Sigmoid colon (tissue), 4 donors: ENCODE measurements at regions not wholly inside any gene's neighbourhood (a gene's known extent, or its start where the extent isn't known, plus 50 kb on each side); places are given as distances from the start of the nearest gene placed in this dataset.
"Not testable (repeated sequence)": the region's sequence is repeated elsewhere in the genome, so short reads cannot be mapped to it uniquely, and the experiment has no call there.

ENCODE experiments used
- EP300 ChIP-seq, 4 donors: sonication (generic); formaldehyde crosslinking; IDR thresholded peaks; one replicate each; pipeline ENCODE4 v1.6.1; 2017; ENCODE audit warnings: antibody characterized with exemption in 4 of 4
- POLR2A ChIP-seq, 2 donors: fragments of 450-650 bp; IDR thresholded peaks; one replicate each; pipeline ENCODE4 v1.6.1; 2016; ENCODE audit warnings: antibody characterized with exemption in 2 of 2, mild to moderate bottlenecking in 2 of 2, moderate library complexity in 2 of 2
- POLR2AphosphoS5 ChIP-seq, 4 donors: sonication (generic); formaldehyde crosslinking; IDR thresholded peaks; one replicate each; pipeline ENCODE4 v1.6.1; 2017; ENCODE audit warnings: antibody characterized with exemption in 4 of 4
- TF ChIP-seq, protein P1 (sequence below), 4 experiments: fragments of 450-650 bp in 3 of 4; fragments of 200-600 bp in 1 of 4; IDR thresholded peaks; one replicate each; pipeline ENCODE4 v1.5.1; 2016 to 2019; ENCODE audit warnings: antibody characterized with exemption in 4 of 4, mild to moderate bottlenecking in 3 of 4, moderate library complexity in 2 of 4

DNA sequence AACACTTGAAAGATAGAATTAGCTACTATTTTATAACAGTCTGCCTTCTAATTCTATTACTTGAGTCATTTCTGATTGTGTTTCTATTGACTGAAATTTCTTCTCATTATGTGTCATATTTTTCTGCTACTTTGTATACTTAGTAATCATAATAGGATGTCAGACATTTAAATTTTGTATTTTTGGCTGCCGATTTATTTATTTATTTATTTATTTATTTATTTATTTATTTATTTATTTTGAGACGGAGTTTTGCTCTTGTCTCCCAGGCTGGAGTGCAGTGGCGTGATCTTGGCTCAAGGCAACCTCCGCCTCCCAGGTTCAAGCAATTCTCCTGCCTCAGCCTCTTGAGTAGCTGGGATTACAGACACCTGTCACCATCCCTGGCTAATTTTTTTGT lies 1119.0 kb upstream of the CITED2 start:
- TF ChIP-seq, protein P1, sequence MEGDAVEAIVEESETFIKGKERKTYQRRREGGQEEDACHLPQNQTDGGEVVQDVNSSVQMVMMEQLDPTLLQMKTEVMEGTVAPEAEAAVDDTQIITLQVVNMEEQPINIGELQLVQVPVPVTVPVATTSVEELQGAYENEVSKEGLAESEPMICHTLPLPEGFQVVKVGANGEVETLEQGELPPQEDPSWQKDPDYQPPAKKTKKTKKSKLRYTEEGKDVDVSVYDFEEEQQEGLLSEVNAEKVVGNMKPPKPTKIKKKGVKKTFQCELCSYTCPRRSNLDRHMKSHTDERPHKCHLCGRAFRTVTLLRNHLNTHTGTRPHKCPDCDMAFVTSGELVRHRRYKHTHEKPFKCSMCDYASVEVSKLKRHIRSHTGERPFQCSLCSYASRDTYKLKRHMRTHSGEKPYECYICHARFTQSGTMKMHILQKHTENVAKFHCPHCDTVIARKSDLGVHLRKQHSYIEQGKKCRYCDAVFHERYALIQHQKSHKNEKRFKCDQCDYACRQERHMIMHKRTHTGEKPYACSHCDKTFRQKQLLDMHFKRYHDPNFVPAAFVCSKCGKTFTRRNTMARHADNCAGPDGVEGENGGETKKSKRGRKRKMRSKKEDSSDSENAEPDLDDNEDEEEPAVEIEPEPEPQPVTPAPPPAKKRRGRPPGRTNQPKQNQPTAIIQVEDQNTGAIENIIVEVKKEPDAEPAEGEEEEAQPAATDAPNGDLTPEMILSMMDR (IDR thresholded peaks at IDR 0.05), result not testable (repeated sequence)
- not testable (repeated sequence) for TF ChIP-seq POLR2AphosphoS5, EP300, POLR2A (IDR thresholded peaks at IDR 0.05)
